Esophagus muscularis mucosa (tissue), 4 donors: ENCODE measurements at regions not wholly inside any gene's neighbourhood (a gene's known extent, or its start where the extent isn't known, plus 50 kb on each side); places are given as distances from the start of the nearest gene placed in this dataset.

Experiments
- EP300 ChIP-seq: sonication (generic); formaldehyde crosslinking; IDR thresholded peaks from one replicate; pipeline ENCODE4 v1.6.1; 2017; ENCODE audit warnings: antibody characterized with exemption
- POLR2A ChIP-seq: fragments of 450-650 bp; IDR thresholded peaks from one replicate; pipeline ENCODE4 v1.6.1; 2017; ENCODE audit warnings: antibody characterized with exemption, moderate library complexity, mild to moderate bottlenecking, low read depth
- POLR2AphosphoS5 ChIP-seq, 2 donors: sonication (generic); formaldehyde crosslinking; IDR thresholded peaks; one replicate each; pipeline ENCODE4 v1.6.1; 2017; ENCODE audit warnings: antibody characterized with exemption in 2 of 2
- TF ChIP-seq, protein P1 (sequence below), 3 experiments: fragments of 200-600 bp in 2 of 3; fragments of 450-650 bp in 1 of 3; sonication (generic) in 2 of 3; IDR thresholded peaks; one replicate each; pipeline ENCODE4 v1.5.1; 2017 to 2019; ENCODE audit warnings: antibody characterized with exemption in 3 of 3, mild to moderate bottlenecking in 2 of 3, moderate library complexity in 1 of 3

DNA sequence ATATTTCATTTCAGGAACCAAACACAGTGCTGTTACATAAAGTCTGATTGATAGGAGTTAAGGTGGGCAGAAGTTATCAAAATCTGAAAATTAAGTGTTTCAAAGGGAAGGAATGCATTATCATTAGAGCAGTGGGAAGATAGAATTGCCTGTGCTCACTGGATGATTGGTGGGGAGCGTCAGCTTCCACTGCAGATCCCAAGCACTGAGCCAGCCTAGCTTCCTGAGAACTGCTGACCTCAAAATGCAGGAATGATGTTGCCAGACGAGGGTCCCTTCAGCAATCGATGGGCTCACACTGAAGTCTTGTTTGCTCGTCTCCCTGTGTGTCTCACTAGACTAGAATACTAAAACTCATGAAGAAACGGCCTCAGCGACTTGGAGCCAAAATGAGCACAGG lies 110.0 kb upstream of the PHACTR1 start:
- TF ChIP-seq POLR2AphosphoS5 (IDR thresholded peaks at IDR 0.05): no peak
- TF ChIP-seq, protein P1, sequence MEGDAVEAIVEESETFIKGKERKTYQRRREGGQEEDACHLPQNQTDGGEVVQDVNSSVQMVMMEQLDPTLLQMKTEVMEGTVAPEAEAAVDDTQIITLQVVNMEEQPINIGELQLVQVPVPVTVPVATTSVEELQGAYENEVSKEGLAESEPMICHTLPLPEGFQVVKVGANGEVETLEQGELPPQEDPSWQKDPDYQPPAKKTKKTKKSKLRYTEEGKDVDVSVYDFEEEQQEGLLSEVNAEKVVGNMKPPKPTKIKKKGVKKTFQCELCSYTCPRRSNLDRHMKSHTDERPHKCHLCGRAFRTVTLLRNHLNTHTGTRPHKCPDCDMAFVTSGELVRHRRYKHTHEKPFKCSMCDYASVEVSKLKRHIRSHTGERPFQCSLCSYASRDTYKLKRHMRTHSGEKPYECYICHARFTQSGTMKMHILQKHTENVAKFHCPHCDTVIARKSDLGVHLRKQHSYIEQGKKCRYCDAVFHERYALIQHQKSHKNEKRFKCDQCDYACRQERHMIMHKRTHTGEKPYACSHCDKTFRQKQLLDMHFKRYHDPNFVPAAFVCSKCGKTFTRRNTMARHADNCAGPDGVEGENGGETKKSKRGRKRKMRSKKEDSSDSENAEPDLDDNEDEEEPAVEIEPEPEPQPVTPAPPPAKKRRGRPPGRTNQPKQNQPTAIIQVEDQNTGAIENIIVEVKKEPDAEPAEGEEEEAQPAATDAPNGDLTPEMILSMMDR (IDR thresholded peaks at IDR 0.05): no peak
- TF ChIP-seq POLR2A: no peak
- no peak for TF ChIP-seq EP300
